HG03378 (cell line): ENCODE measurements at regions not wholly inside any gene's neighbourhood (a gene's known extent, or its start where the extent isn't known, plus 50 kb on each side); places are given as distances from the start of the nearest gene placed in this dataset.
"Not testable (repeated sequence)": the region's sequence is repeated elsewhere in the genome, so short reads cannot be mapped to it uniquely, and the experiment has no call there.

Experiments
- ATAC-seq: cut with Tn5 transposase; IDR thresholded peaks from one replicate; pipeline ENCODE4 v1.9.1; 2021; ENCODE audit warnings: mild to moderate bottlenecking, moderate library complexity; ENCODE audit not compliant: unreplicated experiment

DNA sequence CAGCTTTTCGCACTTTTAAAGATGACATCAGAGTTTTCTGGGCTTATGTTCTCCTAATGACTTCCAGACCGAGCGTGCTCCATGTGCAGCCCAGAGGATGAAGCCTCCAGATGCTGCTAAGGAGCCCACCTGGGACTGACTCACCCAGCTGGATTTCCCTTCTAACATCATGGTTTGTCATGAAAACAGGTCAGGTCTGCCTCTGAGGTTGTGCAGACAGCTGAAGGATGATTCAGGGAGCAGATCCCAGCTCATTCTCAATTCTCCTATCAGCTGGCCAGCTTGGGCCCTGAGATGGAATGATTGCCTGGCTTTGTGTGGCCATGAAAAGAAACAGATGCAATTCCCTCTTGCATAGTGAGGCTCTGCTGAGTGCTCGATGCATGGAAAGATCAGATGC is 123.9 kb upstream of the DUSP10 start:
- no peak for ATAC-seq

DNA sequence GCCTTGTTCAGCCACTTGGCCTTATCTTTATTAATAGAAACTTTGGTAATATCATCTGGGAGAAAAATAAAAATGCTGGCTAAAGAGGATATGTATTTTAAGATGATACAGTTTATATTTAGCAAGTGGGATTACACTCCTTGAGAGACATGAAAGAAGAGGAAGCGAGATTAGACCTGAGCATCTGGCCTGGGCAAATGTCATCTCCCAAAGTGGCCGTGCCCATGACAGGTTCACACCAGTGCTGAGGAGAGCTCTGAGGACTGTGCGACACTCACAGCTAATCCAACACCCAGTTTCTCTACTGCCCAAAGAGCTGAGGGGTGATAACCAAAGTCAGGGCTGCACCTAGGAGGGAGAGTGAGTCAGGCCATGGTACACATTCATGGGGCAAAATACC is 121.7 kb upstream of the DUSP10 start:
- no peak for ATAC-seq

- ATAC-seq = no peak
Measured at GRCh38 chr1:221862971-221863370, 121.1 kb upstream of the DUSP10 start.

DNA sequence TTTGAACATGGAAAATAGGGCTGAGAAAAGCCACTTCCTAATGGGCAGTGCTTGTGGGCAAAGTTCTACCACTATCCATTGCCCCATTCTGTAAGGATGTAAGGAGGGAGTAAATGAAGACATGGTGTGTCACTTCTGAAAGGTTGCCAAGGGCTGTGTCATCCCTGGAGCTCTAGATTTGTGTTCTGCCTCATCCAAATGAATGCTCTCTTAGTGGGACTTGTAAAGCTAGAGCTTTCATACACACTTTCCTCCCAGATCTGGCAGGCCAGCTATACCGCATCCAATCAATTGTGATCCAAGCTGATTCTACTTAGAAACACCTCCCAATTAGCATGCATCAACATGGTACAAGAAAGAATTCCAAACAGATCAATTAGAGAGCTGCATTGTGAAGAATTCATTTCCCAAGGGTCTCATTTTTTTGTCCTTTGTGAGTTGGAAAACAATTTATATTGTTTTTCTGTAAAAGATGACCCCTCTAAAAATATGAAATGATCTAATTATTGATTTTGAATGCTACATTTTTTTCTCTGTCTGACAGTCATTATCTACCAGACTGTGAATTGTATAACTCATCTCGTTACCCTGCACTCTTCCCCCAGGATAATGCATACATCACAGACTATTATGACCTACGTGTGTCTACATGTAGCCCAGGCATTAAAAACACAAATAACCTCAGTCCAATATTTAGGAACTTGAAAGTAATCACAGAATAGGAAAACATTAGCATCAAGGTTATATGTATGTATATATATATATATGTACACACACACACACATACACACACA is 117.1 kb upstream of the DUSP10 start:
- no peak for ATAC-seq

GRCh38 chr1:221857094-221857444 is 115.2 kb upstream of the DUSP10 start:
- not testable (repeated sequence) for ATAC-seq

DNA sequence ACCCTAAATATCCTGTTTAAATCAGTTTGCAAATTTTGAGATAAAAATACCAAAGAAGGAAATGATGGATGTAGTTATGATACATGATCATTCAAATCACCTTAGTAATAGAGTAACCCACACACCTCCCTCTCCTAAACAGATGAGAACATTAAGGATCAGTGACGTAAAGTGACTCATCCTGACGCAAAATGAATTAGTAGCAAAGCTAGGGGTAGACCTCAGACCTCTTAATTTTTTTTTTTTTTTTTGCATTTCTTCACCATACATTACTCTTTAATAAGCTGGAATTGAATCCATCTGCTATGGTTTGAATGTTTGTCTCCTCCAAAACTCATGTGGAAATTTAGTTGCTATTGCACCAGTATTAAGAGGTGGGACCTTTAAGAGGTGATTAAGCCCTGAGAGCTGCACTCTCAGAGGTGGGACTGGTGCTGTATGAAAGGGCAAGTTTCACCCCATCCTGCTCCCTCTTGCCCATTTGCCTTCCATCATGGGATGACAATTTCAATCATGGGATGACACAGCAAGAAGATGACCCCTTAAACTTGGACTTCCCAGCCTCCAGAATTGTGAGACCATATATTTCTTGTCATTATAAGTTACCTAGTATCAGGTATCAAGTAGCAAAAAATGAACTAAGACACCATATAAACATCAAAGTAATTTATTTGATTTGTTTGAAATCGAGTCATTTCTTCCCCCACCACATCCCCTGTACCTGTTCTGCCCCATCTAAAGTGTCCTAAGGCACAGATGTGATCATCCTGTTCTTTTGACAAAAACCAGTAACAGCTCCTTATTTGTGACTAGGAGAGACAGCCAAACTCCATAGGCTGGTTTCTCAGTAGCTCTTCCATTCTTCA is 114.6 kb upstream of the DUSP10 start:
- ATAC-seq = no peak

DNA sequence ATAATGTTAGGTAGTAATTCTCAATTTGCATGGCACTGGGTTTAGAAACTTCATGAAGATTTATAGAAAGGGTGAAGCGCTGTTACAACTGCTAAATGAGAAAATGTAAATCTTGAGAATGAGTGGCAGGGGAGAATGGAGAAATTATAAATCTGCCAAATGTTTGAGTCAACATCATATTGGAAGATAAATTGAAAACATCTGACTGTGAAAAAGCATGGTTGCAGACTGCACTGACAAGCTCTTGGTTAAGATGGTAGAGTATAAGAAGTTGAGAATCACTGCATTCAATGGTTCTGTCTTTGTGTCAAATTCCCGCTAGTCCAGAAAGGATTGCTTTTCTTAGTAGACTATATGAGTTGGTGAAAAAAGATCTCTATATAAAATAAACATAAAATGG is 113.3 kb upstream of the DUSP10 start:
- ATAC-seq = no peak

DNA sequence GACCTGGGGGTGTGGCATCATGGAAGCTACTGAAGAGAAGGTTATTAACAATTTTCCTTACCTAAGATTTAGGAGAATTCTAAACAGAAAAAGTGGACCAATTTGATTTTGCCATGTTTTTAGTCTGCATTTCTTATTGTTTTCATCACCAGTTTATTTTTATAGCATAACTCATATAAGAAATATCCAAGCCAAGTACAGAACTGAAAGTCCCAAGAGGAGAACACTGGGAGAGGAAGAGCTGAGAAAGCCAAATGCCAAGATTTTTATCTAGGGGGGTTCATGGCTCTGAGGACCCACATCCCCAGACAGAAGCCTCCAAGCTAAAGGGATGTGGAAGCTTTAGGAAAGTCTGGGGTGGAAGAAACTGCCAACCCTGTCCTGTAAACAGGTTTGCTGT is 109.4 kb upstream of the DUSP10 start:
- no peak for ATAC-seq

DNA sequence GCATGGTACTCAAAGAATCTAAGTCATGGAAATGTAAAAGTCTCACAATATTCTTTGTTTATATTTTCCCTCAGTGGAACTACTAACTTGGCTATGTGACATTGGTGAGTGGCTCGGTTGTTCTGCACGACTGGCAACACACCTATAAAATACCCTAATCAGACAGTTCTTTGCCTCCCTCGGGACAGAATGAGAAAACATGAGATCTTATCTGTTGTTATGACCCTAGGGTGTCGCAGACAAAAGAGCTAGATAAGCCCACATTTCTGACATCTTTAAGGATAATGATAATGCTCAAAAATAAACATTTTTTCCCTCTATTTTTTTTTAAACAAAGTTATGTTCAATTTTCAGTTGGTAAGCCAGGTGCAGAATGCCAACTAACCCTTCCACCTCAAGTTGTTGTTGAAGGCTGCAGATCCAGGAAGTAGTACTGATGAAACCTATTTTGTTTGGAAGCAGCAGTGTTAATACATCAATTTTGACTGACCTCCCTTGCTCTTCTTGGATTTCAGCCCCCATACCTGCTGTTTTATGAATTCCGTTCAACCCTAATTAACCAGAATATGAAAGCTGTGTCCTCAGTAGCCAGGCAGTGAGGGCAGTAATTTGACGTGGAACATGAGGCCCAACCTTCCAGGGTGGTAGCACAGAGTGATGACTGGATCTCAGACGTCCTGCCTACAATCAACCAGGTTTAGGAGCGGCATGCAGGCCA is 108.7 kb upstream of the DUSP10 start:
- ATAC-seq = no peak

GRCh38 chr1:221849897-221850296 is 108.0 kb upstream of the DUSP10 start:
- ATAC-seq = no peak

DNA sequence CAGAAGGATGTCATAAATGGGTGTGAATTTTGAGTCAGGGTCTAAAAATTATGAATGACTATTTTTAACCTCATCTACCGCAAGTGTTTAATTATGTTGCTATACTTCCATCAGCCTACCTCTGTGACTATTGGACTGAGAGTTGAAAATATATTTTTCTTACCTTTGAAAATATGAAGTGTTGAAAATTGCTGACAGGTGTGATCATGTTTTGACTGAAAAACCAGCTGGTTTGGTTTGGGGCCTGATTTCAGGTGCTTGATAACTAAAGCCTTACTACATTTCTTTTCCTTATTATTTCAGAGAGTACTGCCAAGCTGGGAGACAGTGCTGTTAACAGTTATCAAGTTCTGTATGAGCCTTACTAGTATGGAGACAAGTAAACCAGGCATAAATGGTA is 107.2 kb upstream of the DUSP10 start:
- ATAC-seq = no peak

- no peak for ATAC-seq
Measured at GRCh38 chr1:221847676-221848075, 105.8 kb upstream of the DUSP10 start.

- ATAC-seq = no peak
Measured at GRCh38 chr1:221845650-221846371, 103.9 kb upstream of the DUSP10 start.

GRCh38 chr1:221841983-221842335 is 100.1 kb upstream of the DUSP10 start:
- ATAC-seq = no peak

GRCh38 chr1:221841251-221841982 is 99.5 kb upstream of the DUSP10 start:
- no peak for ATAC-seq

- ATAC-seq = peak; percentile 56
Measured at GRCh38 chr1:221840511-221841243, 98.8 kb upstream of the DUSP10 start.

GRCh38 chr1:221839782-221840395 is 98.0 kb upstream of the DUSP10 start:
- ATAC-seq = peak; percentile 92

- ATAC-seq = peak; percentile 18
Measured at GRCh38 chr1:221839321-221839720, 97.4 kb upstream of the DUSP10 start.

DNA sequence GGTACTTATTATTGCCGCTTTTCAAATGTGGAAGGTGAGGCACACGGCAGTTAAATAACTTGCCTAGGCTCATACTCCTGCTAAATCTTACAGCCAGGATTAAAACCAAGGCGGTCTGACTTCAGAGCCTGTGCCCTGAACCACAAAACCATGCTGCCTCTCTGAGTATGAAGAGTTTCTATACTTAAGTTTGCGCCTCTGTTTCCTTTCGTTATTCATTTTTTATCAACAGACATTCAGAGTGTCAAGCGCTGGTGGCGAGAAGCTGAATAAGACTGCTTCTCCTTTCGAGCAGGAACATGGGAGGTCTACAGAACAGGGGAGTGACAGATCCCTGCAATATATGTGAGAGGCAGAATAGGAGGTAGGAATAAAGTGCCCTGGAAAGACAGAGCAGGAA is 96.0 kb upstream of the DUSP10 start:
- peak; percentile 25 for ATAC-seq
